GM18517 (cell line): ENCODE measurements at regions not wholly inside any gene's neighbourhood (a gene's known extent, or its start where the extent isn't known, plus 50 kb on each side); places are given as distances from the start of the nearest gene placed in this dataset.
"Not testable (repeated sequence)": the region's sequence is repeated elsewhere in the genome, so short reads cannot be mapped to it uniquely, and the experiment has no call there.

Experiments
- ATAC-seq: cut with Tn5 transposase; IDR thresholded peaks from one replicate; pipeline ENCODE4 v1.9.1; 2021; ENCODE audit warnings: mild to moderate bottlenecking, moderate library complexity; ENCODE audit not compliant: unreplicated experiment

GRCh38 chr2:156254637-156255067, 77.9 kb downstream of the NR4A2 start:
- not testable (repeated sequence) for ATAC-seq

GRCh38 chr2:156253765-156254164, 78.8 kb downstream of the NR4A2 start:
- no peak for ATAC-seq

- no peak for ATAC-seq
These were observed 89.6 kb downstream of the NR4A2 start for GRCh38 chr2:156242874-156243273.

- ATAC-seq = no peak
These were observed 95.0 kb downstream of the NR4A2 start for GRCh38 chr2:156237558-156237957.

- no peak for ATAC-seq
These were observed 102.7 kb downstream of the NR4A2 start for GRCh38 chr2:156229724-156230362.

GRCh38 chr2:156223328-156223727, 109.2 kb downstream of the NR4A2 start:
- not testable (repeated sequence) for ATAC-seq

GRCh38 chr2:156221703-156222102, 110.8 kb downstream of the NR4A2 start:
- no peak for ATAC-seq

- no peak for ATAC-seq
These were observed 112.9 kb downstream of the NR4A2 start for GRCh38 chr2:156219491-156220100.

GRCh38 chr2:156215656-156216055, 116.9 kb downstream of the NR4A2 start:
- no peak for ATAC-seq

GRCh38 chr2:156211318-156211717, 121.2 kb downstream of the NR4A2 start:
- ATAC-seq = no peak

GRCh38 chr2:156206355-156206754, 126.2 kb downstream of the NR4A2 start:
- no peak for ATAC-seq

- ATAC-seq = no peak
These were observed 132.9 kb downstream of the NR4A2 start for GRCh38 chr2:156199588-156199987.

- no peak for ATAC-seq
These were observed 136.5 kb downstream of the NR4A2 start for GRCh38 chr2:156196031-156196430.

GRCh38 chr2:156192468-156192867, 140.1 kb downstream of the NR4A2 start:
- ATAC-seq = peak; percentile 54

GRCh38 chr2:156191527-156191926, 141.0 kb downstream of the NR4A2 start:
- no peak for ATAC-seq

GRCh38 chr2:156190517-156190916, 142.0 kb downstream of the NR4A2 start:
- ATAC-seq = no peak

- no peak for ATAC-seq
These were observed 142.9 kb downstream of the NR4A2 start for GRCh38 chr2:156189584-156189983.

GRCh38 chr2:156189143-156189542, 143.4 kb downstream of the NR4A2 start:
- ATAC-seq = no peak

- ATAC-seq = no peak
These were observed 150.4 kb downstream of the NR4A2 start for GRCh38 chr2:156182132-156182531.

GRCh38 chr2:156181208-156181607, 151.3 kb downstream of the NR4A2 start:
- no peak for ATAC-seq

GRCh38 chr2:156177654-156178053, 154.9 kb downstream of the NR4A2 start:
- ATAC-seq = no peak

GRCh38 chr2:156175946-156176345, 156.6 kb downstream of the NR4A2 start:
- no peak for ATAC-seq

GRCh38 chr2:156170929-156171328, 161.6 kb downstream of the NR4A2 start:
- no peak for ATAC-seq
